ENCODE measurements at regions not wholly inside any gene's neighbourhood (a gene's known extent, or its start where the extent isn't known, plus 50 kb on each side); places are given as distances from the start of the nearest gene placed in this dataset.

DNA sequence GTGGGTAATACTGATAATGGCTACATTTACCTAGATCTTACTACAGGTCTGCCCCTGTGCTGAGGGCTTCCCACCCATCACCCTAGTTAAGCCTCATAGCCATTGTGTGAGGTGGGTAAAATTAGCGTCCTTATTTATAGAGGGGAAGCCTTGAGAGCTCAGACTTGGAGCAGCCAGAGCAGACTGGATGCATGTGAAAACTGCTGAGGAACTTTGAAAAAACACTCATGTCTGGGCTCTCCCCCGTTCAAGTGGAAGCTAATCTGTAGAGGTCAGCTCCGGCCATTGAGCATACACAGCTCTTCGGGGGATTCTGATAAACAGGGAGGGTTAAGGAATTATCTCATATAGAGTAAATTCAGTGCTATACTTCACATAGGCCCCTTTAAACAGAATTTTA lies 389.7 kb downstream of the RPS6KC1 start:
- TF ChIP-seq, protein P1, sequence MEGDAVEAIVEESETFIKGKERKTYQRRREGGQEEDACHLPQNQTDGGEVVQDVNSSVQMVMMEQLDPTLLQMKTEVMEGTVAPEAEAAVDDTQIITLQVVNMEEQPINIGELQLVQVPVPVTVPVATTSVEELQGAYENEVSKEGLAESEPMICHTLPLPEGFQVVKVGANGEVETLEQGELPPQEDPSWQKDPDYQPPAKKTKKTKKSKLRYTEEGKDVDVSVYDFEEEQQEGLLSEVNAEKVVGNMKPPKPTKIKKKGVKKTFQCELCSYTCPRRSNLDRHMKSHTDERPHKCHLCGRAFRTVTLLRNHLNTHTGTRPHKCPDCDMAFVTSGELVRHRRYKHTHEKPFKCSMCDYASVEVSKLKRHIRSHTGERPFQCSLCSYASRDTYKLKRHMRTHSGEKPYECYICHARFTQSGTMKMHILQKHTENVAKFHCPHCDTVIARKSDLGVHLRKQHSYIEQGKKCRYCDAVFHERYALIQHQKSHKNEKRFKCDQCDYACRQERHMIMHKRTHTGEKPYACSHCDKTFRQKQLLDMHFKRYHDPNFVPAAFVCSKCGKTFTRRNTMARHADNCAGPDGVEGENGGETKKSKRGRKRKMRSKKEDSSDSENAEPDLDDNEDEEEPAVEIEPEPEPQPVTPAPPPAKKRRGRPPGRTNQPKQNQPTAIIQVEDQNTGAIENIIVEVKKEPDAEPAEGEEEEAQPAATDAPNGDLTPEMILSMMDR (IDR thresholded peaks at IDR 0.05 in 4 of 5, conservative IDR thresholded peaks at IDR 0.05 in 1 of 5): no peak
- no peak for TF ChIP-seq POLR2A (IDR thresholded peaks at IDR 0.05)
